ENCODE measurements at regions not wholly inside any gene's neighbourhood (a gene's known extent, or its start where the extent isn't known, plus 50 kb on each side); places are given as distances from the start of the nearest gene placed in this dataset.

GRCh38 chr15:96020133-96020532, 310.4 kb upstream of the NR2F2 start:
- H3K4me3 ChIP-seq (ENCODE audit: control insufficient read depth in 2 of 3, extremely low read depth in 1 of 3, insufficient read depth in 2 of 3, low read depth in 1 of 3, low read length in 3 of 3), result no peak overlapping the region
- H3K4me2 ChIP-seq (ENCODE audit: control insufficient read depth, extremely low read depth, insufficient read depth, low read depth, low read length), result no peak overlapping the region
- H3K27ac ChIP-seq (ENCODE audit: control insufficient read depth, insufficient read depth, low read length), result no peak overlapping the region
- H3K36me3 ChIP-seq (ENCODE audit: control insufficient read depth in 2 of 2, extremely low read depth in 1 of 2, insufficient read depth in 2 of 2, low read length in 2 of 2), result no peaks in the 10 kb centered on the region
- dilution Hi-C loops (cut with MboI; ENCODE audit: extremely low pct_ligation_motif_present, low sequenced_read_pairs), result no loop called here
- H3K9me3 ChIP-seq (ENCODE audit: control insufficient read depth, low read depth, low read length), result no peaks in the 10 kb centered on the region
- FAIRE-seq, result no peak
- TF ChIP-seq EZH2 (IDR thresholded peaks at IDR 0.05; ENCODE audit: low read length) (no peak), CTCF (optimal IDR thresholded peaks at IDR 0.05 in 1 of 3, IDR thresholded peaks at IDR 0.05 in 1 of 3, conservative IDR thresholded peaks at IDR 0.05 in 1 of 3; ENCODE audit: extremely low read depth in 1 of 3, insufficient read depth in 2 of 3, low read length in 3 of 3) (no peak)
- H4K20me1 ChIP-seq (ENCODE audit: control insufficient read depth, extremely low read depth, insufficient read depth, low read length), result no peaks in the 10 kb centered on the region
- DNase-seq (ENCODE audit: low read depth, low spot score), result no peak
- no peaks in the 10 kb centered on the region for H3K27me3 ChIP-seq (ENCODE audit: control insufficient read depth, extremely low read depth, insufficient read depth, low read length)
- H3K79me2 ChIP-seq (ENCODE audit: control insufficient read depth, insufficient read depth, low read length), result no peaks in the 10 kb centered on the region
- no peak overlapping the region for H3K9ac ChIP-seq (ENCODE audit: control insufficient read depth, extremely low read depth, insufficient read depth, low read length)
- H3K4me1 ChIP-seq (ENCODE audit: control insufficient read depth, extremely low read depth, insufficient read depth, low read length), result no peaks in the 10 kb centered on the region
- no peak overlapping the region for H2AFZ ChIP-seq (ENCODE audit: control insufficient read depth, low read length)
- H3K9me1 ChIP-seq (ENCODE audit: control insufficient read depth, extremely low read depth, insufficient read depth, low read length), result no peaks in the 10 kb centered on the region

GRCh38 chr15:96020797-96021196, 309.7 kb upstream of the NR2F2 start:
- no peaks in the 10 kb centered on the region for H3K27me3 ChIP-seq (ENCODE audit: control insufficient read depth, extremely low read depth, insufficient read depth, low read length)
- H3K9me1 ChIP-seq (ENCODE audit: control insufficient read depth, extremely low read depth, insufficient read depth, low read length), result no peaks in the 10 kb centered on the region
- H3K27ac ChIP-seq (ENCODE audit: control insufficient read depth, insufficient read depth, low read length), result no peak overlapping the region
- no peaks in the 10 kb centered on the region for H3K4me1 ChIP-seq (ENCODE audit: control insufficient read depth, extremely low read depth, insufficient read depth, low read length)
- H3K4me3 ChIP-seq (ENCODE audit: control insufficient read depth in 2 of 3, extremely low read depth in 1 of 3, insufficient read depth in 2 of 3, low read depth in 1 of 3, low read length in 3 of 3), result no peak overlapping the region
- no peaks in the 10 kb centered on the region for H3K79me2 ChIP-seq (ENCODE audit: control insufficient read depth, insufficient read depth, low read length)
- dilution Hi-C loops (cut with MboI; ENCODE audit: extremely low pct_ligation_motif_present, low sequenced_read_pairs), result no loop called here
- H3K4me2 ChIP-seq (ENCODE audit: control insufficient read depth, extremely low read depth, insufficient read depth, low read depth, low read length), result no peak overlapping the region
- no peak for DNase-seq (ENCODE audit: low read depth, low spot score)
- no peaks in the 10 kb centered on the region for H3K36me3 ChIP-seq (ENCODE audit: control insufficient read depth in 2 of 2, extremely low read depth in 1 of 2, insufficient read depth in 2 of 2, low read length in 2 of 2)
- H3K9ac ChIP-seq (ENCODE audit: control insufficient read depth, extremely low read depth, insufficient read depth, low read length), result no peak overlapping the region
- TF ChIP-seq CTCF (optimal IDR thresholded peaks at IDR 0.05 in 1 of 3, IDR thresholded peaks at IDR 0.05 in 1 of 3, conservative IDR thresholded peaks at IDR 0.05 in 1 of 3; ENCODE audit: extremely low read depth in 1 of 3, insufficient read depth in 2 of 3, low read length in 3 of 3), result no peak
- no peak for TF ChIP-seq EZH2 (IDR thresholded peaks at IDR 0.05; ENCODE audit: low read length)
- no peak for FAIRE-seq
- H4K20me1 ChIP-seq (ENCODE audit: control insufficient read depth, extremely low read depth, insufficient read depth, low read length), result no peaks in the 10 kb centered on the region
- H3K9me3 ChIP-seq (ENCODE audit: control insufficient read depth, low read depth, low read length), result no peaks in the 10 kb centered on the region
- no peak overlapping the region for H2AFZ ChIP-seq (ENCODE audit: control insufficient read depth, low read length)

Data from keratinocyte (primary cell).